ENCODE measurements at regions not wholly inside any gene's neighbourhood (a gene's known extent, or its start where the extent isn't known, plus 50 kb on each side); places are given as distances from the start of the nearest gene placed in this dataset.

DNA sequence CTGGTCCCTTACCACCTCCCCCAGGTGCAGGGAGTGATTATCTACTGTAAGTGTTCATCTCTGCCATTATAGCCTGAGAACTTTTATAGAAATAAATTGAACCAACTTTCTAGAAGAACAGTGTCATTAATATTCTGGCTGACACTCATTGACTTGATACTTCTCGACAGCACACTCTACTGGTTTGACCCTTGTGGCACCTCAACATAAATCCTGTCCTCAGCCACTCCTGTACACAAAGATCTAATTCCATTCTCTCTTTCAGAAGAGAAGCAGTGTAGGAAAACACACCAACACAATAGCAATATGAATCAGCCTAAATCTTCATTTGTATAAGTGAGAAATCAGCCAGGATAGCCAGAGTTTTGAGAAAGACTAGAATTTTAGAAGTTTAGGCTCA lies 417.7 kb downstream of the TAF11L14 start:
- DNase-seq = no peak

DNA sequence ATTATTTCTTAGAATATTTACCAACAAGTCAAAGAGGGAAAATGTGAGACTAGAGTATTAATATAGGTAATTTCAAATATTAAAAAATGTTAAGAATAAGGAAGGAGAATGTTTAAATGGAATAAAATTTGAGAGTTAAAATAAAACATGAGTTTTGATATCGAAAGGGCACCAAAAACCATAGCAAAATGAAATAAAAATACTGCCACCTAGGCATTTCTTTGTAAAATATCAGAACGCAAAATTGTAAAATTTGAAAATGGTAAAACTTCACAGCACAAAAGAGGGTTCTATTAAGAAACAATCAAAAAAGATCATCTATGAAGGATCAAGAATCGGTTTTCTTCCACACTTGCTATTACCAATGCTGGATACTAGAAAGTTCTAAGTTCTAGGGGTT lies 418.3 kb downstream of the TAF11L14 start:
- DNase-seq = no peak

DNA sequence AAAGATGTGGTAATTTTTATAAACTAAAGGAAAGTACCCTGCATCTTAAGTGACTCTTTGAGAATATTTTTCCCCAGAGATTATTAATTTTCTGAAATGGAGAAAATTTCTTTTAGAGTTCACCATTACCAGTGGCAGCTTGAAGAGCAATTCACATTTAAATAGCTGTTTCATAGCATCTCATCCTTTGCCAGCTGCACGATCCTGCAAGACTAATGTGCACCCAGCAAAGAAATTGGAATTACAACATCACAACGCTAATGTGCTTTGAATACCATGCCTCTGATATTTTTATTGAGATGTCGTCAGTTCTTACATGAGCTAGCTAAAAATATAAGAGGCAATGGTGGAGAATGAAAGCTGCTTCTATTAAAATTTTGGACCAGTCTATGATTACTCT lies 423.5 kb downstream of the TAF11L14 start:
- DNase-seq = no peak

DNA sequence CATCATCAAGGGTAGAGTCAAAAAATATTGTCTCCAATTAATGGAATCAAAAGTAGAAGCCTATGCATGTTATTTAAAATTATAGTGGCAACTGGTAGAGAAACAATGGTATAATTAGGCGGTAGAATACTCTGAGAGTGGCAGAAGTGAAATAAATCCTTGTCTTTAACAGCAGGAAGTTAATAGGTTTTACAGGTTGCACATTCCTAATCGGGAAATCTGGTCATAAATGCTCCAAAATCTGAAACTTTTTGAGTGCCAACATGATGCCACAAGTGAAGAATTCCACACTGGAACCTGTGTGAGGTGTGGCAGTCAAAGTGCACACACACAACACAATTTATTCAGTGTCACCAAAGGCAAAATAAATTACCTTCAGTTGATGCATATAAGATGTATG lies 433.4 kb downstream of the TAF11L14 start:
- no peak for DNase-seq

DNA sequence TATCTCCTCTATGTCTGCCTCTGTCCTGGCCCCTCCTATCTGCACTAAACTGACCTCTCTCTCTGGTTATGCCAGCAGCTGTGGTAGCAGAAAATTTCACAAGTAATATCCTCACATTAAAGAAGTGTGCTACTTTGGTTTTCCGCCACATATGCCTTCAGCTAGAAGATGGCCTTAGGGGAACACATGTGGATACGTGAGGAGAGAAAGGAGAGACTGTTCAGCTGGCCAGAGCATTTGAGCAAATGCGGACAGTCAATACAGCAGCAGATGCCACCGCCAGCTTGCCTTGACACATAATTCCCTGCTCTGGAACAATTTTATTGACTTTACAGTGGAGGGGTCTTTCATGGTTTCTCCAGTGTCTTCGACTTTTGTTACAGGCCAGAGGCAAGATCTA lies 434.6 kb downstream of the TAF11L14 start:
- DNase-seq = no peak

DNA sequence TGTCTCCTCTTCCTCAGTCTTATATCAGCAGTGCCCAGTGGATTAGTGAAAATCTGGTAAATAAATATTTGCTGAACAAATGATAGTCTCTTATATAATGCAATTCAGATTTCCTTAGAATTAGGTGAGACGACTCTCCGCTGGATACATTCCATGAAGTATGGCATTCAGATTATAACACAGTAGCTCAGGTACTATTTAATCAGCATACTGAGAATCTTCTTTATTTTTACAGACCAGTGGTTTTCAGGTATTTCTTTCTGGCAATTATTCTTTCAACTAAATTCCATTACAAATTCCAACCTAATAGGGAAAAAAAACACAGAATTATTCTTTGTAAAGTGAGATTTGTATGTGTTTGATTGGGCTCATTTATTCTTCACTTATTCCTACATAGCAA lies 435.5 kb downstream of the TAF11L14 start:
- no peak for DNase-seq

DNA sequence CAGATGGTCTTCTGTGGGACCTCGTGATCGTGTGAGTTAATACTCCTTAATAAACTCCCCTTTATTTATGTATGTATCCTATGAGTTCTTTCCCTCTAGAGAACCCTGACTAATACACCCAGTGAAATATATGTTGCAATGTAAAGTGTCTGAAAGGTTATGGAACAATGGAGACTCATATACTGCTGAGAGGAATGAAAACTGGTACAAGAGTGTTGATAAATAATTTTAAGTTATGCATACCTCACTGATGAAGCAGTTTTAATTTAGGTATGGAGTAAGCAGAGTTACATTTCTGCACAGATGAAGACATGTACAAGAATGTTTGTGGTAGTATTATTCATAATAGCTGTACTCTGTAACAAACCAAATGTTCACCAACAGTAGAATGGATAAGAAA lies 438.3 kb downstream of the TAF11L14 start:
- DNase-seq = no peak

DNA sequence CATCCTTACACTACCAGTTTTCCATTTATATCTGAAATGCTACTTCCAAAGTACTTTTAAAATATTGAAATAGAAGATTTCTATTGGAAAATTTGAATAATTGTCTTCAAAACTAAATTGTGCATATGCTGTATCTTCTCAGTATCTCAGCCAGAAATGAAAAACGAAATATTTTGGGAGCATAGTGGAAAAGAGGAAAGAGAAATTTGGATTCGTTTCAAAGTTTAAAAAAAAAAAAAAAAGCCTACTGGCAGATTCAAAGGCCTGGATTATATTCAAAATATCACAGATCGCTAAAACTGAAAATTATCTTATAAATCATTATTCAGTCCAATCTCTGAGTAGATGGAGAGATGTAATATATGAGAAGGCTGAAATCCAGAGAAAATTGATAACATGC lies 440.7 kb downstream of the TAF11L14 start:
- DNase-seq = no peak

DNA sequence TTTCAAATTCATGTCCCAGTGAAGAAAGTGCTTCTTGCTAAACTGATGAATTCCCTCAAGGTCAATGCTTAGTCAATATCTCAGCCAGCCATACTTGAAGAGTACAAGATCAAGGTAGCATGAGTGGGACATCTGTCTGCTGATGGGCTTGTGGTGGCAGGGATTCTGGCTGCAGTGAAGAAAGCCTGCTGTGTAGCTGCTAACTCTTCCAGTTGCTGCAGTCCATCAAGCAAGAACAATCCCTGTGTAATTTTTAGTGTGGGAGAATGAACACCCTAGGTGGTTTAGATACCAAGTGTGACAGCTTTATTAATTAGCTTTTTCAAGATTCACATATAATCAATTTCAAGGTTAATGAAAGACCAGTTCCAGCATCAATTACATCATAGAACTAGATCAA lies 443.9 kb downstream of the TAF11L14 start:
- no peak for DNase-seq

DNA sequence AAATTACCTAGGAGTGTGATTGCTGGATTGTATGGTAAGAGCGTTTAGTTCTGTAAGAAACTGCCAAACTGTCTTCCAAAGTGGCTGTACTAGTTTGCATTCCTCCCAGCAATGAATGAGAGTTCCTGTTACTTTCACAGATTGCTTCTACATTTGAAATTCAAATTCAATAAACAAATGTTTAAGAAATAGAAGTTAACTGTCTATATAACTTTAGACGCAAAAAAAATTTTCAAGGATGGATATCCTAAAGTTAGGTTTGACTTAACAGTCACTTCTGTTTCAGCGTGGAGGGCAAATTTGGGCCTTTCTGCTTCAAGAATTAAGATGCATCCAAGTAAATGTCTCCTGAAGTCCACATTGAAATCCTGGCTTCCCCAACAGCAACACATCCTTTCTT lies 445.6 kb downstream of the TAF11L14 start:
- no peak for DNase-seq

DNA sequence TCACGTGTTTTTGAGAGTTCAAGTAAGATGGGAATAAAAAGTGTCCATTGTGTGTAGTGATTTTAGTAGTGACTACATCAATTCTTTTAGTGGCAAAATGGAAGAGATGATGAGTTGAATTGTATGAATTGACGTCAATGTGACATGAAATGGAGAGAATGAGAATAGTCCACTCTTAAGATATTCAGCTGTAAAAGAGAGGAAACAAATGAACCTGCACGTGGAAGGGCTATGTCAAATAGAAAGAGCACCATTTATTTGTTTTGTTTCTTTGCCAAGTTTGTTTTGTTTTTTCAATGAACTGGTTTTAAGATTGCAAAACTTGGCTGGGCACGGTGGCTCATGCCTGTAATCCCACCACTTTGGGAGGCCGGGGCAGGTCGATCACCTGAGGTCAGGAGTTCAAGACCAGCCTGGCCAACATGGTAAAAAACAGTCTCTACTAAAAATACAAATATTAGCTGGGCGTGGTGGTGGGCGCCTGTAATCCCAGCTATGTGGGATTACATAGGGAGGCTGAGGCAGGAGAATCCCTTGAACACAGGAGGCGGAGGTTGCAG lies 453.8 kb downstream of the TAF11L14 start:
- no peak for DNase-seq

DNA sequence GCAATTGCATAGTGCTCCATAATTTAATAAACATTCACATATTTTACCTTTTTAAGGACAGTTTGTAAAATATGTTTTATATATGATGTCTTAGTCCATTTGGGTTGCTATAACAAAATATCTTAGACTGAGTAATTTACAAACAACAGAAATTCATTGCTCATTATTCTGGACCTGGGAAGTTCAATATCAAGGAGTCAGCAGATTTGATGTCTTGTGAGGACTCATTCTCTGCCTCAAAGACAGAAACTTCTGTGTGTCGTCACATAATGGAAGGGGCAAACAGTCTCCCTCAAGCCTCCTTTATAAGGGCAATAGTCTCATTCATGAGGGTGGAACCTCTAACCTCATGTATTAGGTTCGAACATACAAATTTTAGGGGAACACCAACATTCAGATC lies 455.9 kb downstream of the TAF11L14 start:
- DNase-seq = no peak

DNA sequence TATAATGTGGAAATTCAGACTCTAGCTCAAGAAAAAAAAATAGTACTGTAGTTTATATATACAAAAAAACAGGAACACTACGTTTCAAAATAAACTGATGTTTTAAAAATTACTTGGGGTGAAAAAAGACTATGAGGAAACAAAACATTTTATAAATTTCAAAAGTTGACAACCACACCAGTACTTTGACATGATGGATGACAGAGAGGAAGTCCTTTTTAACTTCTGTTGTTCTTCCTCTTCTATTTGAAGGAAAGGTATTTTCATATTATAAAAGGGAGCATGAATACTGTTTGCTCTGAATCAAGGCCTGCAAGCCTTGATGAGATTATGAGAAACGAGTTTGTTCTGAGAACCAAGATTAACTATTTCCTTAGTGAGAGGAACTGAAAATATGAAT lies 456.9 kb downstream of the TAF11L14 start:
- DNase-seq = no peak

DNA sequence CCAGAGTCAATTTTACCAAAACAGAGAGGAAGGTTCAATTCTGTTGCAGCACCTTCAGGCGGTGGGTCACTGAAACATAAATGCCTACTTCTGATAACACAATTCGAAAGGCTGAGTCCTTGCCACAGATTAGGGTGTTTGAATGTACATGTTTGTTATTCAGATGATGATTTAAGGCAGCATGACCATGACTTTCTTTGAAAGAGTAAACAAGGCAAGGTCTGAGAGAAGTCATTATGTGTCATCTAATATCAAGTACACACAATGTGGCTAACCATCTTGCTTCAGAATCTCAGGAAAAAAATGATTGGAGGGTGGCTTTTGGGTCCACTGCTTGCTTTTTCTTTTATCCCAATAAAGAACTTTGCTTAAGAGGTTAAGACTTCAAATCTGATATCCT lies 457.5 kb downstream of the TAF11L14 start:
- DNase-seq = no peak

DNA sequence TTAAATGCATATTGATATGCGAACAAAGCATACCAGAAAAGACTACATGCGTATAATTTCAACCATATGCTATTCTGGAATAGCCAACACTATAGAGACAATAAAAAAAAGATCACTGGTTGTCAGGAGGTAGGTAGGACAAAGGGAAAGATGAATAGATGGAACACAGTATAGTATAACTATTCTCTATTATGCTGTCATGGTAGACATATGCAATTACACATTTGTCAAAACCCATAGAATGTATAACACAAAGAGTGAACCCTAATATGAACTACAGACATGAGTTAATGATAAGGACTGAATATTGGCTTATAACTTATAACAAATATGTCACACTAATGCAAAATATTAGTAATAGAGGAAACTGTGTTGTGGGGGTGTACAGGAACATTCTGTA lies 460.8 kb downstream of the TAF11L14 start:
- no peak for DNase-seq

DNA sequence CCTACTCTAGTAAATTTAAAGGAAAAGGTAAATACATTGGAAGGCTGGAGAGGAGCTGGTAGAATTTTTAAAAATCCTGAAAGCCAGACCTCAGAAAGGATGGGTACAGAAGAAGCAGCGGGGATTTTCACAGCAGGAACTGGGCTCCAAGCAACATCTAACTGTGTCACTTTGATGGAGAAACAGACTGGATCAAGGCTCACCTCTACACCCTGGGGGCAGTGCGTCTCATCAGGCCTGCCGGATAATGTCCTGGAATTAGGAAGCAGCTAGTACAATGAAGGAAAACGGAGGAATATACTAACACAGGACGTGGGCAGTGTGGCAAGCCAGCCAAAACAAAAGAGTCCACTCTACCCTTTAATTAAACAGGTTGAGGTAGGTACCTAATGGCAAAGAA lies 463.6 kb downstream of the TAF11L14 start:
- DNase-seq = no peak

DNA sequence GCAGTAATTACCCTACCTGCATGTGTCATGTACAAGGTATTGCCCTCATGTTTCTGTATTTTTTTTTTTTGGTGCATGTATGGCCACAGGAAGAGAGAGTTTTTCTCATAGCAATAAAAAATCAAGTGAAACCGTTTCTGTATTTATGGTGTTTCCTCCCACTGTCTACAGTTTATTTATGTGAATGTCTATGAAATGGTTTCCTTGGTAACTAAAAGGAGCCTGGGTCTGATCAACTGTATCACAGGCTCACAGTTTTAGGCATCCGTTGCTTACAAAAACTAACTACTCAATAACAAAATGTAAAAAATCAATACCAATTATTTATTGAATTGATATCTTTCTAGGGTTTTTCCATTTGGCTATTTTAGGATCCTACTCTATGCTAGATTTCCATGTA lies 464.4 kb downstream of the TAF11L14 start:
- DNase-seq = no peak

DNA sequence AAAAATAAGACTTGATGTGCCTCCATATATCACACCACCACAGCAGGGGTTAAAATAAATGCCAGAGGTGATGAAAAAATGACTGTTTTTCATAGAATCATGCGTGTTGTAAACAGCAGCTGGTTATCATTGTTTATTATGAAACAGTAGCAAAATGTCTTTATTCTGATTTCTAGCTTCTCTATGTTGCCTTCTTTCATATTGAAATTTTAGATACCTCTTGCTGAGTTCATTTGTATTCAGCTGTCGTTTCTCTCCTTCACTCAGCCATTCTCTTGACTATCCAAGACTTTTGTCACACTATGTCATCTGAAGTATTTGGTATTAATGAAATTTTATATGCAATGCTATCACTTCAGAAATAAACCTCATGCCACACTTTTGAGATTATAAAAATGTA lies 465.0 kb downstream of the TAF11L14 start:
- no peak for DNase-seq

DNA sequence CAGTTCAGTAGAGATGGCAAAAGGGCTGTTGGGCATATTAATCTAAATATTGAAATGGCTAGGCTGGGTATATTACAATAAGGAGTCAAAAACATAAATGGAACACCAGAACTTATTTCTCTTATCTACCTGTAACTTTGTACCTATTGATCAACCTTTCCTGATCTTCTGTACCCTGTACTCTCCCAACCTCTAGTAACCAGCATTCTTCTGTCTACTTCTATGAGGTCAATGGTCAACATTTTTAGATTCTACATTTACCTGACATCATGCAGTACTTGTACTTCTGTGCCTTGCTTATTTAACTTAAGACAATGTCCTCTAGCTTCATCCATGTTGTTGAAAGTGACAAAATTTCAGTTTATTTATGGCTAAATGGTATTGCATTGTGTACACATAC lies 467.3 kb downstream of the TAF11L14 start:
- DNase-seq = no peak

DNA sequence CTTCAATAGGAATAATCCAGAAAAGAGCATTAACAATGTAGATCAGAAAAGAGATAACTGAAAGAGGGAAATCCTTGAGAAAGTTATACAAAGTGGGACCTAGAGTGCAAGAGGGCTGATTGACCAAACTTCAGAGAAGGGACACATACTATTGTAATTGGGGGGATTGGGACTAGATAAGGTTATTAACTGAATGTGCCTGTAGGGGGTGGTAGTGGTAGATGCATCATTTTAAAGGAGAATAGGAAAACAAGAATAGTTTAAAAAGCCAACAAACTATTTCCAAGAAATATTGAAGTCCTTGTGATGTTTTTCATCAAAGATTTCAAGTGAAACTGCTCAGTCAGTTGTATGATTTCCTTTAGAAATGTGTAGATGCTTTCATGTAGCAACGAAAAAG lies 468.5 kb downstream of the TAF11L14 start:
- DNase-seq = no peak

DNA sequence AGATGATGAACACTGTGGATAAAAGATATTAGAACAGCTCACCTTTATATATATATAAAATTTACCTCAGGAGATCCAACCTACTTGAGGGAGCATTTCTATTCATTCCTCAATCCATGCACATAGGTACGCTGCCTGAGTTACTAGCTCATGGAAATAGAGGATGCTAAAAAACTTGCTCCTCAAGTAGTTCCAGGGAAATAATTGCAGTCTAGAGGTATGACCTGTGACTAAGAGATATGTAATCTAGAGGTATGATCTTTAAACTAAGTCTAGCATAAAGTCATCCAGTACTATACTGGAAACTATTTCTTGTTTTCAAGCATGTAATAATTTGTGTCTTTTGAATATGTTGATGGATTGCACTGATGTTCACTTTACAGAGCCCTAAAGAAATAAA lies 471.2 kb downstream of the TAF11L14 start:
- DNase-seq = no peak

DNA sequence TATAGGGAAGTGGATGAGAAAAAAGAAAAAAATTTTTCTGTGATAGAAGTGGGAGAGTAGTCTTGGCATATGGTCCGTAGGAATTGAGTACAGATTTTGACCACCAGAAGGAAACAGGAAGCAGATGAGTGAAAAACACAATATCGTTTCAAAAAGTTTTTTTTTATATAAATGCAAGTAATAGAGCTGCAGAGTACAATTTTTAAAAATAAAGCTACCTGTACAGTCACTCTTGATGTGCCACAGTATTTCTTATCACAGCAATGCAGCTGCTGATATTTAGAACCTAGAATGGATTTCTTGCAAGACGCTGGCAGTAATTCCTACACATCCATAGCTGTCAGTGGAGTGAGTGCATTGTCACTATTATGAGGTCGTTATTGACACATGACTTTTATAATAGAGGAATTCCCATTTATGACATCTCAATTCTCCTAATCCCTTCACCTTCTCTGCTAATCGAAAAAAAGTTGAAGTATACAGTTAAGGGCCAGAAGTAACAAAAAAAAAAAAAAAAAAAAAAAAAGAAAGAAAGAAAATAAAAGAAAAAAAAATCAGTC lies 477.7 kb downstream of the TAF11L14 start:
- DNase-seq = no peak

DNA sequence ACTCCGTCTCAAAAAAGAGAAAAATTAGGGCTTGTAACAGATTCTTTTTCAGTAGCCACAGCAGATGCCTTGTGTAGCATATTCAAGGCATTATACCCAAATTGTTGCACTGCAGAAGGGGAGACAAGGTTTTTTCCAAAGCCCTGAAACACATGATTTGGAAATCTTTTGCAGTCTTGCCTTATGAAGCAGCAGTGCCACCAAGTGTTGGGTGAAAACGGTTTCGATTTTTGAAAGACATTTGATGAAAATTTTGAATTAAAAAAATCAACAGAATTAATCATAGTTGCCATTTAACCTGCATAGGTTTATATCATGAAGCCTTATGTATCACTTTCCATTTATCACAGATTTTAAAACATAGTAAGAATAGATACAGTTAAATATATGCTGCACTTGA lies 479.5 kb downstream of the TAF11L14 start:
- DNase-seq = no peak

DNA sequence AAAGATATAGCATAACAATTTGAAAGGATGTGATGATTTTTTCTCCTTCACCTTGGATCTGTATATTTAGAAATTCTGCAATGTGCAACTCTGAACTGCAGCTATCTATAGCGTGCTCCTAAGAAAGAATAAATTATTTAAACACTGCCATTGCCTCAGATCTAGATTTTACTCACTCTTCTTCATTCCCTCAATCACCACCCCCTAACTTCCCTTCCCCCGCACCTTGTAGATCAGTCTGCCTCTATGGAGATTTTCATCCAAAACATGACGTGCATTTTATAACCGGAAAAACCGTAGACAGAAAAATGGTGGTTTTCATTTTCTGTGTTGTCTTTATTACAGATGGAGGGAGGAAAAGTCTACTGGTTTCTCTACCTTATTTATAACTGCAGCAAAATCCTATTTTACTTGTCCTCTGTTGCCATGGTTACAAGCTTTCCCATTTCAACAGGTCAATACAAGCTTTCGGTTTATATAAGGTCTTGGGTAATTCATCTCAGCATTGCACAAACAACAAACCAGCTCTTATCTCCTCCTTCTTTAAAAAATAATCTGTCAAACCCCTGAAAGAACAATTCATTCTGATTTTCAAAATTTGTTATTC lies 480.0 kb downstream of the TAF11L14 start:
- no peak for DNase-seq

DNA sequence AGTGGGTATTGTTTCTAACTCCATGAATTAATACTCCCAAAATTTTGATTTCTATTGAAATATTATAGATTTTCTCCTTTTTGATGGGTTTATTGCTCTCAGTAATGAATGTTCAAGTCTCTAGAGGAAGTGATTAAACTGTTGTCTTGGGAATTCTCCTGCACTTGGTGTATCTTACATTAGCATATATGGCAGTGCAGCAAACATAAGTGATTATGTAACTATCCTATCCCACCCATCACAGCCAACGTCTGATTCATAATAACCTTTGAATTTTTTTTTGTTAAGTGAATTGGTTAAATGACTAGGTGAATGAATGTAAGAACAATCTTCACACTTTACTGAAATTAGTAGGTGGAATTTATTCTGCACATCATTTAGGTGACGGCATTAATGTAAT lies 483.7 kb downstream of the TAF11L14 start:
- no peak for DNase-seq
